ENCODE measurements at regions not wholly inside any gene's neighbourhood (a gene's known extent, or its start where the extent isn't known, plus 50 kb on each side); places are given as distances from the start of the nearest gene placed in this dataset.

DNA sequence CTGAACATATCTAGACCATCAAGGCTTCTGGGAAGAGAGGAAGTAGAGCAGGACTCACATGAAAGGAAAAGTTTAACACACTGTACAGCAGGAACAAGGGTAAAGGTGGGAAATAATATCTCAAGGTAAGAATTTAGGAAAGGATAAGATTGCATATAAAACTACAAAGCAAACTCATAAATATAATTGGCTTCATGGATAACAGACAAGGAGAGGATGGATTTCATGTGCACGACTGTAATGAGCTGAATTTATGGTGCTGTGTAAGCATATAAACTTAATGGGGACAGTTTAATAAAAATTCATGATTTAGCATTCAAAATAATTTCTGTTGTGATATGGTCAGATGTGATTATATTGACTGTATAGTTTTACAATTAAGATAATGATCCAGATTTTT is 298.0 kb downstream of the GXYLT1 start:
- no peak for TF ChIP-seq TAF1 (IDR thresholded peaks at IDR 0.05; ENCODE audit: low read depth)
- TF ChIP-seq FOXM1 (IDR thresholded peaks at IDR 0.05; ENCODE audit: borderline replicate concordance, low read depth), result no peak
- TF ChIP-seq, protein P1, sequence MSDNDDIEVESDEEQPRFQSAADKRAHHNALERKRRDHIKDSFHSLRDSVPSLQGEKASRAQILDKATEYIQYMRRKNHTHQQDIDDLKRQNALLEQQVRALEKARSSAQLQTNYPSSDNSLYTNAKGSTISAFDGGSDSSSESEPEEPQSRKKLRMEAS (IDR thresholded peaks at IDR 0.05), result no peak
- TF ChIP-seq, protein P2, sequence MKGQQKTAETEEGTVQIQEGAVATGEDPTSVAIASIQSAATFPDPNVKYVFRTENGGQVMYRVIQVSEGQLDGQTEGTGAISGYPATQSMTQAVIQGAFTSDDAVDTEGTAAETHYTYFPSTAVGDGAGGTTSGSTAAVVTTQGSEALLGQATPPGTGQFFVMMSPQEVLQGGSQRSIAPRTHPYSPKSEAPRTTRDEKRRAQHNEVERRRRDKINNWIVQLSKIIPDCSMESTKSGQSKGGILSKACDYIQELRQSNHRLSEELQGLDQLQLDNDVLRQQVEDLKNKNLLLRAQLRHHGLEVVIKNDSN (IDR thresholded peaks at IDR 0.05), result no peak
- no peak for TF ChIP-seq RAD21 (IDR thresholded peaks at IDR 0.05; ENCODE audit: low read depth)
- no peak for TF ChIP-seq CEBPB (IDR thresholded peaks at IDR 0.05)
- no peak for TF ChIP-seq YY1 (IDR thresholded peaks at IDR 0.05; ENCODE audit: low read depth)

All from Ishikawa (cell line).